H1 (cell line): ENCODE measurements at regions not wholly inside any gene's neighbourhood (a gene's known extent, or its start where the extent isn't known, plus 50 kb on each side); places are given as distances from the start of the nearest gene placed in this dataset.

Experiments
- BACH1 ChIP-seq: IDR thresholded peaks from 2 replicates; pipeline ENCODE4 v1.6.1; 2012; ENCODE audit warnings: low read length, improper control_type of control experiment
- CBX5 ChIP-seq: fragments of 300-800, 300-1000 bp; sonication (generic); IDR thresholded peaks from 2 replicates; pipeline ENCODE4 v1.7.1; 2016; ENCODE audit warnings: antibody characterized with exemption, low read length, low read depth
- EGR1 ChIP-seq: IDR thresholded peaks from 2 replicates; pipeline ENCODE4 v1.6.1; 2011; ENCODE audit warnings: low read depth, low read length, borderline replicate concordance
- GTF2F1 ChIP-seq: IDR thresholded peaks from 2 replicates; pipeline ENCODE4 v1.6.1; 2012; ENCODE audit warnings: low read depth, low read length, improper control_type of control experiment, borderline replicate concordance
- KDM4A ChIP-seq: IDR thresholded peaks from one replicate; pipeline ENCODE4 v1.7.1; 2012; ENCODE audit warnings: low read depth, mild to moderate bottlenecking, moderate library complexity, low read length, inconsistent platforms; ENCODE audit not compliant: severe bottlenecking
- MAFK ChIP-seq: IDR thresholded peaks from 2 replicates; pipeline ENCODE4 v1.6.1; 2012; ENCODE audit warnings: low read depth, mild to moderate bottlenecking, improper control_type of control experiment, low read length
- NANOG ChIP-seq: IDR thresholded peaks from 2 replicates; pipeline ENCODE4 v1.6.1; 2011; ENCODE audit warnings: low read length, low read depth, mild to moderate bottlenecking, inconsistent platforms; ENCODE audit not compliant: insufficient read depth, poor library complexity, severe bottlenecking
- SP2 ChIP-seq: IDR thresholded peaks from 2 replicates; pipeline ENCODE4 v1.6.1; 2012; ENCODE audit warnings: mild to moderate bottlenecking, low read length, inconsistent platforms
- TAF1 ChIP-seq: IDR thresholded peaks from 2 replicates; pipeline ENCODE4 v1.6.1; 2011; ENCODE audit warnings: mild to moderate bottlenecking, low read depth, low read length
- TF ChIP-seq, protein P1 (sequence below): fragments of 300-600 bp; sonication (generic); IDR thresholded peaks from 2 replicates; pipeline ENCODE4 v1.7.1; 2012; ENCODE audit warnings: low read length, moderate library complexity, mild to moderate bottlenecking, inconsistent platforms; ENCODE audit not compliant: insufficient replicate concordance
- TF ChIP-seq, protein P2 (sequence below): IDR thresholded peaks from 2 replicates; pipeline ENCODE4 v1.6.1; 2012; ENCODE audit warnings: inconsistent platforms

- TF ChIP-seq, protein P1, sequence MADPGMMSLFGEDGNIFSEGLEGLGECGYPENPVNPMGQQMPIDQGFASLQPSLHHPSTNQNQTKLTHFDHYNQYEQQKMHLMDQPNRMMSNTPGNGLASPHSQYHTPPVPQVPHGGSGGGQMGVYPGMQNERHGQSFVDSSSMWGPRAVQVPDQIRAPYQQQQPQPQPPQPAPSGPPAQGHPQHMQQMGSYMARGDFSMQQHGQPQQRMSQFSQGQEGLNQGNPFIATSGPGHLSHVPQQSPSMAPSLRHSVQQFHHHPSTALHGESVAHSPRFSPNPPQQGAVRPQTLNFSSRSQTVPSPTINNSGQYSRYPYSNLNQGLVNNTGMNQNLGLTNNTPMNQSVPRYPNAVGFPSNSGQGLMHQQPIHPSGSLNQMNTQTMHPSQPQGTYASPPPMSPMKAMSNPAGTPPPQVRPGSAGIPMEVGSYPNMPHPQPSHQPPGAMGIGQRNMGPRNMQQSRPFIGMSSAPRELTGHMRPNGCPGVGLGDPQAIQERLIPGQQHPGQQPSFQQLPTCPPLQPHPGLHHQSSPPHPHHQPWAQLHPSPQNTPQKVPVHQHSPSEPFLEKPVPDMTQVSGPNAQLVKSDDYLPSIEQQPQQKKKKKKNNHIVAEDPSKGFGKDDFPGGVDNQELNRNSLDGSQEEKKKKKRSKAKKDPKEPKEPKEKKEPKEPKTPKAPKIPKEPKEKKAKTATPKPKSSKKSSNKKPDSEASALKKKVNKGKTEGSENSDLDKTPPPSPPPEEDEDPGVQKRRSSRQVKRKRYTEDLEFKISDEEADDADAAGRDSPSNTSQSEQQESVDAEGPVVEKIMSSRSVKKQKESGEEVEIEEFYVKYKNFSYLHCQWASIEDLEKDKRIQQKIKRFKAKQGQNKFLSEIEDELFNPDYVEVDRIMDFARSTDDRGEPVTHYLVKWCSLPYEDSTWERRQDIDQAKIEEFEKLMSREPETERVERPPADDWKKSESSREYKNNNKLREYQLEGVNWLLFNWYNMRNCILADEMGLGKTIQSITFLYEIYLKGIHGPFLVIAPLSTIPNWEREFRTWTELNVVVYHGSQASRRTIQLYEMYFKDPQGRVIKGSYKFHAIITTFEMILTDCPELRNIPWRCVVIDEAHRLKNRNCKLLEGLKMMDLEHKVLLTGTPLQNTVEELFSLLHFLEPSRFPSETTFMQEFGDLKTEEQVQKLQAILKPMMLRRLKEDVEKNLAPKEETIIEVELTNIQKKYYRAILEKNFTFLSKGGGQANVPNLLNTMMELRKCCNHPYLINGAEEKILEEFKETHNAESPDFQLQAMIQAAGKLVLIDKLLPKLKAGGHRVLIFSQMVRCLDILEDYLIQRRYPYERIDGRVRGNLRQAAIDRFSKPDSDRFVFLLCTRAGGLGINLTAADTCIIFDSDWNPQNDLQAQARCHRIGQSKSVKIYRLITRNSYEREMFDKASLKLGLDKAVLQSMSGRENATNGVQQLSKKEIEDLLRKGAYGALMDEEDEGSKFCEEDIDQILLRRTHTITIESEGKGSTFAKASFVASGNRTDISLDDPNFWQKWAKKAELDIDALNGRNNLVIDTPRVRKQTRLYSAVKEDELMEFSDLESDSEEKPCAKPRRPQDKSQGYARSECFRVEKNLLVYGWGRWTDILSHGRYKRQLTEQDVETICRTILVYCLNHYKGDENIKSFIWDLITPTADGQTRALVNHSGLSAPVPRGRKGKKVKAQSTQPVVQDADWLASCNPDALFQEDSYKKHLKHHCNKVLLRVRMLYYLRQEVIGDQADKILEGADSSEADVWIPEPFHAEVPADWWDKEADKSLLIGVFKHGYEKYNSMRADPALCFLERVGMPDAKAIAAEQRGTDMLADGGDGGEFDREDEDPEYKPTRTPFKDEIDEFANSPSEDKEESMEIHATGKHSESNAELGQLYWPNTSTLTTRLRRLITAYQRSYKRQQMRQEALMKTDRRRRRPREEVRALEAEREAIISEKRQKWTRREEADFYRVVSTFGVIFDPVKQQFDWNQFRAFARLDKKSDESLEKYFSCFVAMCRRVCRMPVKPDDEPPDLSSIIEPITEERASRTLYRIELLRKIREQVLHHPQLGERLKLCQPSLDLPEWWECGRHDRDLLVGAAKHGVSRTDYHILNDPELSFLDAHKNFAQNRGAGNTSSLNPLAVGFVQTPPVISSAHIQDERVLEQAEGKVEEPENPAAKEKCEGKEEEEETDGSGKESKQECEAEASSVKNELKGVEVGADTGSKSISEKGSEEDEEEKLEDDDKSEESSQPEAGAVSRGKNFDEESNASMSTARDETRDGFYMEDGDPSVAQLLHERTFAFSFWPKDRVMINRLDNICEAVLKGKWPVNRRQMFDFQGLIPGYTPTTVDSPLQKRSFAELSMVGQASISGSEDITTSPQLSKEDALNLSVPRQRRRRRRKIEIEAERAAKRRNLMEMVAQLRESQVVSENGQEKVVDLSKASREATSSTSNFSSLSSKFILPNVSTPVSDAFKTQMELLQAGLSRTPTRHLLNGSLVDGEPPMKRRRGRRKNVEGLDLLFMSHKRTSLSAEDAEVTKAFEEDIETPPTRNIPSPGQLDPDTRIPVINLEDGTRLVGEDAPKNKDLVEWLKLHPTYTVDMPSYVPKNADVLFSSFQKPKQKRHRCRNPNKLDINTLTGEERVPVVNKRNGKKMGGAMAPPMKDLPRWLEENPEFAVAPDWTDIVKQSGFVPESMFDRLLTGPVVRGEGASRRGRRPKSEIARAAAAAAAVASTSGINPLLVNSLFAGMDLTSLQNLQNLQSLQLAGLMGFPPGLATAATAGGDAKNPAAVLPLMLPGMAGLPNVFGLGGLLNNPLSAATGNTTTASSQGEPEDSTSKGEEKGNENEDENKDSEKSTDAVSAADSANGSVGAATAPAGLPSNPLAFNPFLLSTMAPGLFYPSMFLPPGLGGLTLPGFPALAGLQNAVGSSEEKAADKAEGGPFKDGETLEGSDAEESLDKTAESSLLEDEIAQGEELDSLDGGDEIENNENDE, result no peak
- no peak for TF ChIP-seq GTF2F1
- no peak for TF ChIP-seq BACH1
- no peak for TF ChIP-seq EGR1
- TF ChIP-seq MAFK, result no peak
- no peak for TF ChIP-seq SP2
- TF ChIP-seq CBX5, result no peak
- no peak for TF ChIP-seq TAF1
- TF ChIP-seq KDM4A, result no peak
- TF ChIP-seq, protein P2, sequence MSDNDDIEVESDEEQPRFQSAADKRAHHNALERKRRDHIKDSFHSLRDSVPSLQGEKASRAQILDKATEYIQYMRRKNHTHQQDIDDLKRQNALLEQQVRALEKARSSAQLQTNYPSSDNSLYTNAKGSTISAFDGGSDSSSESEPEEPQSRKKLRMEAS, result no peak
- no peak for TF ChIP-seq NANOG
Measured at GRCh38 chr7:113639221-113639620, 279.6 kb downstream of the PPP1R3A start (continued).
